ENCODE measurements at regions not wholly inside any gene's neighbourhood (a gene's known extent, or its start where the extent isn't known, plus 50 kb on each side); places are given as distances from the start of the nearest gene placed in this dataset.

GRCh38 chr12:77377116-77377515 lies 311.7 kb upstream of the E2F7 start:
- TF ChIP-seq CTCF (IDR thresholded peaks at IDR 0.05) (no peak), POLR2AphosphoS5 (IDR thresholded peaks at IDR 0.05) (no peak), POLR2A (IDR thresholded peaks at IDR 0.05) (no peak)
